GM10266 (cell line): ENCODE measurements at regions not wholly inside any gene's neighbourhood (a gene's known extent, or its start where the extent isn't known, plus 50 kb on each side); places are given as distances from the start of the nearest gene placed in this dataset.

Experiments
- DNase-seq: peaks from one replicate; pipeline ENCODE4 v3.0.0; 2012; ENCODE audit errors: extremely low spot score
- TF ChIP-seq, protein P1 (sequence below): IDR thresholded peaks from 2 replicates; pipeline ENCODE4 v1.5.1; 2012; ENCODE audit warnings: mild to moderate bottlenecking, low read depth; ENCODE audit not compliant: control insufficient read depth, insufficient read depth; ENCODE audit errors: missing control alignments

DNA sequence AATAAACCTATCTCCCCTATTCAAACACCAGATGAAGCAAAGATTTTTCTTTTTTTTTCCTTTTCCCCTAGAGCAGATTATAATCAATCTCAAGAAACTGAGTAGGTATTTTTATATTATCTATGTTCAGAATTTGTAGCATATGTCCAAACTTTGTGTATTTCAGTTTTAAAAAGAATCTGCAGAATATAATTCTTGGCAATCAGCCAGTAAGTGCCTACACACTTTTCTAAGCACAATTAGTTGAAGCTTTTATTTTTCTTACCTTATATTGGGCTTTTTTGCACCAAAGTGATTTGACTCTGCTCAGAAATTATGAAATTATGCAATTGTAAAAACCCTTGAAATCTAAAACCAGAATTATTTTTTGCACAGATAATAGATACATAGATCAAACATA lies 315.8 kb upstream of the PHF14 start:
- no peak for DNase-seq
- TF ChIP-seq, protein P1, sequence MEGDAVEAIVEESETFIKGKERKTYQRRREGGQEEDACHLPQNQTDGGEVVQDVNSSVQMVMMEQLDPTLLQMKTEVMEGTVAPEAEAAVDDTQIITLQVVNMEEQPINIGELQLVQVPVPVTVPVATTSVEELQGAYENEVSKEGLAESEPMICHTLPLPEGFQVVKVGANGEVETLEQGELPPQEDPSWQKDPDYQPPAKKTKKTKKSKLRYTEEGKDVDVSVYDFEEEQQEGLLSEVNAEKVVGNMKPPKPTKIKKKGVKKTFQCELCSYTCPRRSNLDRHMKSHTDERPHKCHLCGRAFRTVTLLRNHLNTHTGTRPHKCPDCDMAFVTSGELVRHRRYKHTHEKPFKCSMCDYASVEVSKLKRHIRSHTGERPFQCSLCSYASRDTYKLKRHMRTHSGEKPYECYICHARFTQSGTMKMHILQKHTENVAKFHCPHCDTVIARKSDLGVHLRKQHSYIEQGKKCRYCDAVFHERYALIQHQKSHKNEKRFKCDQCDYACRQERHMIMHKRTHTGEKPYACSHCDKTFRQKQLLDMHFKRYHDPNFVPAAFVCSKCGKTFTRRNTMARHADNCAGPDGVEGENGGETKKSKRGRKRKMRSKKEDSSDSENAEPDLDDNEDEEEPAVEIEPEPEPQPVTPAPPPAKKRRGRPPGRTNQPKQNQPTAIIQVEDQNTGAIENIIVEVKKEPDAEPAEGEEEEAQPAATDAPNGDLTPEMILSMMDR, result no peak

- no peak for DNase-seq
- TF ChIP-seq, protein P1, result no peak
Observed at GRCh38 chr7:10662491-10662890, 311.2 kb upstream of the PHF14 start.

DNA sequence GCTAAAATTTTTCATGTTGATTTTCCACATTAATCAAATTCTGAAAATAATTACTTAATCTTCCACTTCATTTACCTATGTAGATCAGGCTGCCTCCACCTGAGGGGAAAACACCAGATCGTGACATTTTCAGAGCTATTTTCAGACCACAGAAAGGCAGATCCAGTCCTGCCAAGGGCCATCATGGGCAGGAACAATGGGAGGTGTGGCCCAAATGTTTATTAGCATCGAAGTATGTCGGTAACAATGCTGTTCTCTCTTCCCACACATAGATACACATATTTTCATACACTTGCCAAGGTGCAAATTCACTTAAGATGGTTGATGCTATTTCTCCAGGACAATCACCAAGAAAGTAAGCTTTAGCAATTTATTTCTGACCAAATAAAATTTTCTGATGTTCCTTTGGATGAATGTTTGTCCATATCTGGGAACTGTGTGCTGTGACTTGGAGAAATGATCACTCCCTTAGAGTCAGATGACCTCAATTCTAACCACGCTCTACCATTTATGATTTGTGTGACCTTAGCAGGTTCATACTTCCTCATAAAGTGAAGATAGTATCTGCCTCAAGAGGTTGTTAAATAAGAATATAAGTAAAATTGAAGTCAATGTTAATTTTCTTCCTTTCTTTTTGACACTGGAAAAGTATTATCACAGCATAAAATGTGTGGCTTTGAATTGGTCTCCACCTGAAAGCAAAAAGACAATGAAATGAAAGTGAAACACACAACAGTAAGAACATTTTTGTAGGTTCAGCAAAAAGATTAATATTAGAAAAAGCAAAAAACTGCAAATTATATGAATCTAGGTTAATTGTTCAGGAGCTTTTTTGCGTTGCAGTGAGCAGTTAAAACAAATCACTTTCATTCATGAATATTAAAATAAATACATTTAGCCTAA lies 310.4 kb upstream of the PHF14 start:
- TF ChIP-seq, protein P1, result no peak
- DNase-seq, result no peak

GRCh38 chr7:10672186-10672585 lies 301.5 kb upstream of the PHF14 start:
- no peak for DNase-seq
- TF ChIP-seq, protein P1, result no peak

- DNase-seq, result no peak
- TF ChIP-seq, protein P1, result no peak
Observed at GRCh38 chr7:10677211-10677610, 296.5 kb upstream of the PHF14 start.

- TF ChIP-seq, protein P1, result no peak
- DNase-seq, result no peak
Observed at GRCh38 chr7:10677668-10678232, 295.9 kb upstream of the PHF14 start.

- TF ChIP-seq, protein P1, result no peak
- DNase-seq, result no peak
Observed at GRCh38 chr7:10684606-10685005, 289.1 kb upstream of the PHF14 start.
